HG02885 (cell line): ENCODE measurements at regions not wholly inside any gene's neighbourhood (a gene's known extent, or its start where the extent isn't known, plus 50 kb on each side); places are given as distances from the start of the nearest gene placed in this dataset.
"Not testable (repeated sequence)": the region's sequence is repeated elsewhere in the genome, so short reads cannot be mapped to it uniquely, and the experiment has no call there.

Source experiments
- ATAC-seq: cut with Tn5 transposase; IDR thresholded peaks from one replicate; pipeline ENCODE4 v1.9.1; 2021; ENCODE audit warnings: mild to moderate bottlenecking; ENCODE audit not compliant: unreplicated experiment, poor library complexity

- ATAC-seq: peak; percentile 24
These were observed 171.6 kb downstream of the S1PR1 start for GRCh38 chr1:101408212-101409042.

- no peak for ATAC-seq
These were observed 172.3 kb downstream of the S1PR1 start for GRCh38 chr1:101409102-101409501.

GRCh38 chr1:101410048-101410878, 173.4 kb downstream of the S1PR1 start:
- ATAC-seq: peak; percentile 44

GRCh38 chr1:101420406-101420805, 183.6 kb downstream of the S1PR1 start:
- no peak for ATAC-seq

GRCh38 chr1:101428083-101428482, 191.3 kb downstream of the S1PR1 start:
- ATAC-seq: not testable (repeated sequence)

GRCh38 chr1:101428562-101428961, 191.7 kb downstream of the S1PR1 start:
- ATAC-seq: no peak

GRCh38 chr1:101431956-101432510, 195.2 kb downstream of the S1PR1 start:
- no peak for ATAC-seq

- ATAC-seq: peak; percentile 65
These were observed 199.2 kb downstream of the S1PR1 start for GRCh38 chr1:101435831-101436511.

GRCh38 chr1:101437800-101438199, 201.0 kb downstream of the S1PR1 start:
- no peak for ATAC-seq

- ATAC-seq: peak; percentile 58
These were observed 201.5 kb downstream of the S1PR1 start for GRCh38 chr1:101438359-101438758.

DNA sequence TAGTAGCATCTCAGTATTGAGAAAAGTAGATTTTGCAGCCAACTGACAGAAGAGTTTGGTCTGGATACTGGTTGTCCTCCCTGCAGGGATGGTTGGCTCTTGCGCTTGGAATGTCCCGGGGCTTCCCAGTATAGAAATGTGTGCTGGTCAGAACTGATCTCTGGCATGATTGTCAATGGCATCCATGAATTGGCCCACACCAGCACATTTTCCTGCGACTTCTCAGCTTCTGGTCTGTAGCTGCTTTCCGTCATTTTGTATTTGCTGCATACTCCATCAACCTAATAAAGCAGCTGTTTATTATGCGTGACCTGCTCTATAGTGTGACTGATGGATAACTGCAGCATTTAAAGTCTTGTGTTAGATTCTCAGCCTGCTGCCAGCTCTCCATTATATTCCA, 203.7 kb downstream of the S1PR1 start:
- no peak for ATAC-seq

DNA sequence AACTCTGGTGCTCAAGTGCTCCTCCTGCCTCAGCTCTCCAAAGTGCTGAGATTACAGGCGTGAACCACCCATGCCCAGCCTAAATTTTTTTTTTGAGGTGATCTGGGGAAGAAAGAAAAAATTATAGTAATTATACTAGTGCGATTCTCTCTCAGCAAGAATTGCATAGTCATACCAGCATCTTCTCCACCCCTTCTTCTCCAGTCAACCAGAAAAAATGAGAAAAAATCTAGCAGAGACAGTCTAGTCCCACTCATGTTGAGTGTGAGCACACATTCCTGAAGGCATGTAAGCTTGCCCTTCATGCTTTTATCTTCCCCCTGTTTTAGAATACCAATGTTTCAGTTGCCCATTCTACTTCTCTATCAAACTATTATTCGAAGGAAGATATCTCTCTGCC, 207.6 kb downstream of the S1PR1 start:
- peak; percentile 80 for ATAC-seq

DNA sequence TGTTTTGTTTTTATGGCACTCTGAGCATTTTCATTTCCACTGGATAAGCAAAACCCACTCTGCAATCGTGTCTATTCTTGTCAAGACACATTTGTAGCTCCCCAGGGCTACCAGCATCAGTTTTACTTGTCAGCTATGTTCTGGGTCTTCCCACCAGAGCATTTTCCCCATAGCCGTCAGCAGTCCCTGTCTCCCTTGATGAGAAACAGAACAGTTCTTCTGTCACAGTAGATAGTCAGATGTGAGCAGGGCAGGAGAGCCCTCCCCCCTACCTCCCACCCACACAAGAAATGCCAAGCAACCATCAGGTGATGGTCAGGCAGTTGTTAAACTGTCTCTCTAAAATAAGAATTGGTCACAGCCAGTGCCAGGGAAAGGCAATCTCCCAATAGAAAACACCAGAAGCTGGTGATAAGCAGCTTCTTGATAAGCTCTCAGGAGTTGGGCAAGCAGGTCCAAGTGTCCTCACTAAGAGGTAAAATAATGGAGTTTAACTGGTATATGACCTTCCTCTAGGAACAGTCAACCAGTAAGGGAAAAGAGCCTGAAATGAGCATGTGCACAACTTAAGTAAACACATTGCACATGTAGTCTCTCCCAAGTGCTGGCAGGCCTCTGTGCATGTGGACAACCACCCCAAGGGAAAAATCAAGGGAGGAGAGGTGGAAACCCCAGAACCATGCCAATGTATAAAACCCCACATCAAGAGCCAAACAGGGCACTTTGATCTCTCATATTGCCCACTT, 208.2 kb downstream of the S1PR1 start:
- ATAC-seq: peak; percentile 37

GRCh38 chr1:101448018-101448417, 211.2 kb downstream of the S1PR1 start:
- ATAC-seq: no peak

DNA sequence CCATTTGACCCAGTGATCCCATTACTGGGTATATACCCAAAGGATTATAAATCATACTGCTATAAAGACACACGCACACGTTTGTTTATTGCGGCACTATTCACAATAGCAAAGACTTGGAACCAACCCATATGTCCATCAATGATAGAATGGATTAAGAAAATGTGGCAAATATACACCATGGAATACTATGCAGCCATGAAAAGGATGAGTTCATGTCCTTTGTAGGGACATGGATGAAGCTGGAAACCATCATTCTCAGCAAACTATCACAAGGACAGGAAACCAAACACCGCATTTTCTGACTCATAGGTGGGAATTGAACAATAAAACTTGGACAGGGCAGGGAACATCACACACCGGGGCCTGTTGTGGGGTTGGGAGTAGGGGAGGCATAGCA, 213.9 kb downstream of the S1PR1 start:
- not testable (repeated sequence) for ATAC-seq

DNA sequence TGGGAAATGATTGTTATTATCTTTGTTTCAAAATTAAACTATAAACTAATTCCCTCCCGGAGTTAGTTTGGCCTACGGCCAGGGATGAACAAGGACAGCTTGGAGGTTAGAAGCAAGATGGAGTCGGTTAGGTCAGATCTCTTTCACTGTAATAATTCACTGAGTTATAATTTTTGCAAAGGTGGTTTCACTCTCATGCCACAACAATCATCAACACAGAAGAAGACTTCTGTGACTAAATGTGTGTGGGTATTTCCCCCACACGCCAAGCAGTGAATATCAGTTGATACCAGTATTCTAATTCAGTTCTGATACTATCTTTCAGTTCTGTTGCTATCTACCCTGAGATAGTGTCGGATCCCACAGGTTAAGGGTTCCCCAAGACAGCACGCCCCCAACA, 215.1 kb downstream of the S1PR1 start:
- ATAC-seq: peak; percentile 64

- no peak for ATAC-seq
These were observed 216.0 kb downstream of the S1PR1 start for GRCh38 chr1:101452825-101453224.

DNA sequence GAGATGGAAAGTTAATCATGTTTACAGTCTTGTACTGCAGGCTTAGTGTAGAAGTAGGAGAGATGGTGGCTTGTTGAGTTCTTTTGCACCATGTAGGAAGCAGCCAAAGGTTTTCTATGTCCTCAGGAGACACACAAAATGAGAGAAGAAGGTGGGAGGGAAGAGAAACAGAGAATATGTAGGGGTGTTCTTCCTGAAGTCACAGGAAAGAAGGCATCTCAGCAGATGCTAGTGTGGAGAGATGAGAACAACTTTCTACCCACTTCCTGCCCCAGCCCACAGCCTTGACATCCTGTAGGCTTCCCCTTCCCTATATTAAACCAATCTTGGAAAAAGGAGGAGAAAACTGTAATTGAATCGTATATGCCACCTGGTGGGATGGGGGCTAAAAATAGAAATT, 217.0 kb downstream of the S1PR1 start:
- peak; percentile 61 for ATAC-seq

GRCh38 chr1:101455166-101455565, 218.3 kb downstream of the S1PR1 start:
- ATAC-seq: no peak

GRCh38 chr1:101460739-101461138, 223.9 kb downstream of the S1PR1 start:
- no peak for ATAC-seq
